ENCODE measurements at regions not wholly inside any gene's neighbourhood (a gene's known extent, or its start where the extent isn't known, plus 50 kb on each side); places are given as distances from the start of the nearest gene placed in this dataset.

- no peak for DNase-seq (ENCODE audit: low read depth)
Observed at GRCh38 chr21:27695246-27695645, 728.4 kb upstream of the ADAMTS5 start.

- DNase-seq (ENCODE audit: low read depth): no peak
Observed at GRCh38 chr21:27694667-27695066, 727.8 kb upstream of the ADAMTS5 start.

- DNase-seq (ENCODE audit: low read depth): no peak
Observed at GRCh38 chr21:27693376-27693775, 726.5 kb upstream of the ADAMTS5 start.

DNA sequence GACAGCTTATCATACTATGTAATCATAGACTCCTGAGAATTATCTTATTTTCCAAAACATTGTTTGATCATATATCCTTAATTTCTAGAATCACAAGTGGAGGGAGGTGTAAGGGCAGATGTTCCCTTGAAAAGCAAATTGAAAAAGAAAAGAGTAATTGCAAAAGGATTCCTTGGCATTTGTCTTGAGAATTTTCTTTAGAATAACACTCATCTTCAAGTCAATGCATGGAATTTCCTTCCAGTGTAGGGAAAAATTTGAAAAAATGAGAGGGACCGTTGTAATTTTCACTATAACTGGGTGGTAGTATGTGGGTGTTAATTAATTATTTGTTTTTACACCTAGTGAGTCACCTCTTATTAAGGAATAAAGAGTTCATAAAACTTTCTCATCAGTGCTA lies 724.6 kb upstream of the ADAMTS5 start:
- no peak for DNase-seq (ENCODE audit: low read depth)

DNA sequence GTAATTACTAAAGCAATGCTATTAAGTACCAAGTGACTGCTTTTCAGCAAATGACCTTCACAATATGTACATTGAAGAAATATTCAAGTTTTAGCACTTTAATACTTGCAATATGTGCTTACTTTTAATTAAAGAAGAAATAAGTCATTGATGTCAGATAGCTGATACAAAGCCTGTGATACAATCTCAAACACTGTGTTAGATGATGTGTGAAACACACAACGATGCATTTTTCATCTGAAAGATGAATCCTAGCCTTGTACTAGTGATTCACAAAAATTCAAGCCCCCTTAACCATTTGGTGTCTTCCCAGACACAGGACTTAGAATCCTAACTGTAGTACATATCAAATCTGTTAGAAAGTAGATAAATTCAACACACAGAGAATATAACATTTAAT lies 724.1 kb upstream of the ADAMTS5 start:
- DNase-seq (ENCODE audit: low read depth): no peak

- DNase-seq (ENCODE audit: low read depth): no peak
Observed at GRCh38 chr21:27690426-27690825, 723.5 kb upstream of the ADAMTS5 start.

DNA sequence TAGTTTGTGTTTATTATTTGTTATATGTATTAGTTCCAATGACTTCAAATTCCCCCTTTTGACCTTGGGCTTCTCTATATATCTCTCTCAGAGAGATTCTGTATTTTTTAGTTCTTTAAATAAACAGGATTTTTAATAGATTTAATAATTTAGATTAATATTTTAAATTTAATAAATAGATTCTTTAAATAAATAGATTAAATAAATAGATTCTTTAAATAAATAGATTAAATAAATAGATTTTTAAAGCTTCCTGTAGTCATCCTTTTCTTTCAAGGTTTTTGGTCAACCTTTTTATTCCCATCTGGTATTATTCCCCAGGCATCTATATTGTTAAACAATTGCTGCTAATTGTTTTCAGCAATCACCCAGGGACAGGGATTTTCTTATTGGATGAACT lies 721.9 kb upstream of the ADAMTS5 start:
- no peak for DNase-seq (ENCODE audit: low read depth)

GRCh38 chr21:27683292-27683691 lies 716.4 kb upstream of the ADAMTS5 start:
- DNase-seq (ENCODE audit: low read depth): no peak

GRCh38 chr21:27681841-27682240 lies 715.0 kb upstream of the ADAMTS5 start:
- no peak for DNase-seq (ENCODE audit: low read depth)

- DNase-seq (ENCODE audit: low read depth): no peak
Observed at GRCh38 chr21:27681038-27681437, 714.1 kb upstream of the ADAMTS5 start.

GRCh38 chr21:27680181-27680580 lies 713.3 kb upstream of the ADAMTS5 start:
- no peak for DNase-seq (ENCODE audit: low read depth)

- DNase-seq (ENCODE audit: low read depth): no peak
Observed at GRCh38 chr21:27678511-27678910, 711.6 kb upstream of the ADAMTS5 start.

DNA sequence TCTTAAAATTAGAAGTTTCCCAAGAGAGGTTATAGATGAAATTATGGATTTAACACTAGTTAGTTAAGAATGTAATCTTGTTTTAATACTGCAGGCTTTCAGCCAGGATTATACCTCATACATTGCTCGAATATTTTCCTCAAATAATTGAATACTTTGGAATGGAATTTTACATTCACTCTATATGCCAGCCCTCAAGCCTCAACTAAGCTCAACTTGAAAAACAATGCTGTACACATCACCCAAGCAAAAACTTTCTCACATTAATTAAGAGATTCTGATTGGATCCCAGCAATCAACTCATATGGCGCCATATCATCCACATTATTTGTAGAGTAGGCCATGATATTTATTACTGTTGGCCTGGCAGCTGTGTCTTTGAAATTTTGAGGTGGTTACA lies 710.7 kb upstream of the ADAMTS5 start:
- DNase-seq (ENCODE audit: low read depth): no peak

GRCh38 chr21:27675306-27675705 lies 708.4 kb upstream of the ADAMTS5 start:
- no peak for DNase-seq (ENCODE audit: low read depth)

GRCh38 chr21:27674041-27674615 lies 707.2 kb upstream of the ADAMTS5 start:
- no peak for DNase-seq (ENCODE audit: low read depth)

GRCh38 chr21:27673581-27673980 lies 706.7 kb upstream of the ADAMTS5 start:
- DNase-seq (ENCODE audit: low read depth): no peak

DNA sequence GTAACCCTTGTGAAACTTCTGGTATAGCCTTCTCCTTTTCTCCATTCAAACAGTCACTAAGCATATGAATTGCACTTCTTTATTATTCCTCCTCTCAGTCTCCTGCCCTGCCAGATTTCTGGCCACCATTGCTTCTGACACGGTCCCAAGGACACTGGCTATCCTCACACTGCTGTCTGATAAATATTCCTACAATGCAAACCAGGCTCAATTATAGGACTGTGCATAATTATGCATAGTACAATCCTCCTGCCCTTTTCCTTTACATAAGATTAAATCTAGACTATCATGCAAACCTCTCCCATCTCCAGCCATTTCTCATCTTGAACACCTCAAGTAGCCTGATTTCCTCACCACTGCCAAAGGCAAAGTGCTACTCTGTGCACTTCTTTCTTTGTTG lies 704.3 kb upstream of the ADAMTS5 start:
- DNase-seq (ENCODE audit: low read depth): no peak

GRCh38 chr21:27653481-27653880 lies 686.6 kb upstream of the ADAMTS5 start:
- DNase-seq (ENCODE audit: low read depth): no peak

- no peak for DNase-seq (ENCODE audit: low read depth)
Observed at GRCh38 chr21:27649762-27650161, 682.9 kb upstream of the ADAMTS5 start.

GRCh38 chr21:27649323-27649722 lies 682.4 kb upstream of the ADAMTS5 start:
- no peak for DNase-seq (ENCODE audit: low read depth)

DNA sequence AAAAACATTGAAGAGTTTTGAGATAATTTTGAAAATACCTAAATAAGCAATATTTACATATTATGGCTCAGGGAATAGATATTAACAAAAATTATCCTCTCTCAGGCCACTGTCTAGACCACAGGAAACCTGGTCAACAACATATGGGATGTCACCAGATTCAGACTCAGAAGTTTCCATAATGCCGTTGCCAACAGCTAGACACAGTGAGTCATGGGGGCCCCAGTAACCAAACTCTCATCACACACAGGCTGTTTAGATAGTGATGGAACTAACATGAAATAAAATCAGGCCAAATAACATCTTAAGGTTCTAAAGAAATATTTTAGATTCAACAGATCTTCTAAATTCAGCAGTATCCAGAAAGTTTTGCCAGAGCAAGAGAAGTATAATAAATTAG lies 681.7 kb upstream of the ADAMTS5 start:
- no peak for DNase-seq (ENCODE audit: low read depth)

DNA sequence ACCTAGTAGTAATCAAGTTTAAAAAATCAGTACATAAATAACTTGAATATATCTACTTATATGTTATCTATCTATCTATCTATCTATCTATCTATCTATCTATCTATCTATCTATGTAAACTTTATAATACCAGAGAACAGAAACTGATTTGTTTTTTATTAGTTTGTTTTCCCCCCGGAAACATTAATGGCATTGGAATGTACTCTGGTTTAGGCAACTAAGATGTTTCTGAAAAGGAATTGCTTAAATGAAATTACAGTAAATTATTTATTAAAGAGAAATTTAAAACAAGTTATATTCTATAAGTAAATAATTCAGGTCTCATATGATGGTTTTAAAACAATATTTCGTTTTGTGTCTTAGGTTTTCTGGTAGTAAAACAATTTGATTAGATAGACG lies 681.0 kb upstream of the ADAMTS5 start:
- DNase-seq (ENCODE audit: low read depth): no peak

GRCh38 chr21:27647401-27647800 lies 680.5 kb upstream of the ADAMTS5 start:
- DNase-seq (ENCODE audit: low read depth): no peak

DNA sequence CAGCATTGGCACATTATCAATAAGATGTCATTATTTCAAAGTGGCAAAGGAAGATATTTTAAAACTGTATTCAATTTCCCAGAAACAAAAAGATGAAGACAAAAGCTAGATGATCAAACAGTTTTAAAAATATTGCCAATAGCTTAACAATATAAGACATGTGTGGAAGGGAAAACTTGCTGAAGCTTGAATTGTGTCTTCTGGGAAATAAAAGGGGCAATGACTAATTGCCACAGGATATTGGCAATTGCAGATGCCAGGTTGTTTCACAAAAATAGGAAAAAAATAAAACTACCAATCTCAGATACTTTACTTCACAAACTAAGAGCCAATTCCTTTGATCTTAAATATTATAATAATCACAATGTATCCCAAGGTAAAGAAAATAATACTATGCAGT lies 679.8 kb upstream of the ADAMTS5 start:
- DNase-seq (ENCODE audit: low read depth): no peak

DNA sequence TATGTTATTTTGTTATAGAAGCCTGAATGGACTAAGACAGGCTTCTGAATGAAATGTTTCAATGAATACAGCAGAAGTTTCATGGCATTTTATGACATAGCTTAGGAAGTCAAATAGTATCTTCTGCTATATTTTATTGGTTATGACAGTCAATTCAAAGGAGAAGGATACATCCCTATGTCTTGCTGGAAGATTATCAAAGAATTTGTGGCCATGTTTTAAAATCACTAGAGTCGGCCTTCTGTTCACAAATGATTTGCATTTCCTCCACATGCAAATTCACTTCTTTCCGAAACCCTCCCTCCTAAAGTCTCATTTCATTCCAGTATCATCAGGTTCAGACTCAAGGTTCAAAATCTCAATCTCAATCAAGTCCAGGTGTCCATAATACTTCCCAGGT lies 679.2 kb upstream of the ADAMTS5 start:
- DNase-seq (ENCODE audit: low read depth): no peak

Data from activated T-cell treated with anti-CD3 and anti-CD28 coated beads for 1 hour (primary cell).